Activated naive CD4-positive, alpha-beta T cell treated with anti-CD3 and anti-CD28 coated beads for 36 hours (primary cell): ENCODE measurements at regions not wholly inside any gene's neighbourhood (a gene's known extent, or its start where the extent isn't known, plus 50 kb on each side); places are given as distances from the start of the nearest gene placed in this dataset.

Experiments used
- CTCF ChIA-PET: fragments of 350-600 bp; sonication (Branson Sonifier 250); formaldehyde crosslinking; loops from one replicate; lab custom pipeline; 2021; ENCODE audit warnings: antibody characterized with exemption; lab: Charles Lee
- DNase-seq: peaks from one replicate; pipeline ENCODE4 v3.0.0-alpha.2; 2020
- H3K27ac Mint-ChIP-seq: one replicate; pipeline ENCODE4 v1.8.0; 2021; ENCODE audit warnings: mild to moderate bottlenecking, mixed read lengths
- H3K27me3 Mint-ChIP-seq: one replicate; pipeline ENCODE4 v1.8.0; 2021; ENCODE audit warnings: low read depth, mixed read lengths
- H3K36me3 Mint-ChIP-seq: one replicate; pipeline ENCODE4 v1.8.0; 2021; ENCODE audit warnings: low read depth, mixed read lengths
- H3K4me1 Mint-ChIP-seq: one replicate; pipeline ENCODE4 v1.8.0; 2021; ENCODE audit warnings: low read depth, mixed read lengths
- H3K4me3 Mint-ChIP-seq: one replicate; pipeline ENCODE4 v1.8.0; 2021; ENCODE audit warnings: mild to moderate bottlenecking, moderate library complexity, mixed read lengths
- H3K9me3 Mint-ChIP-seq: one replicate; pipeline ENCODE4 v1.8.0; 2021; ENCODE audit warnings: mixed read lengths
- intact Hi-C: fragments of 100-400 bp; cut with micrococcal nuclease; formaldehyde crosslinking; loops from one replicate; pipeline ENCODE4 v1.15.1; 2023

GRCh38 chr5:33260098-33260497 is 180.7 kb upstream of the TARS1 start:
- H3K4me1 Mint-ChIP-seq = no peaks in the 10 kb centered on the region
- peaks cover 4% of the 10 kb centered on the region for H3K9me3 Mint-ChIP-seq
- DNase-seq = no peak
- H3K4me3 Mint-ChIP-seq = no peak overlapping the region
- CTCF ChIA-PET = no interaction called here
- H3K36me3 Mint-ChIP-seq = no peaks in the 10 kb centered on the region
- intact Hi-C loops = no loop called here
- peaks cover 1% of the 10 kb centered on the region for H3K27me3 Mint-ChIP-seq
- no peak overlapping the region for H3K27ac Mint-ChIP-seq

GRCh38 chr5:33261305-33261704 is 179.5 kb upstream of the TARS1 start:
- Mint-ChIP-seq H3K4me1 (no peaks in the 10 kb centered on the region), H3K27me3 (peaks cover 1% of the 10 kb centered on the region), H3K36me3 (no peaks in the 10 kb centered on the region), H3K27ac (no peak overlapping the region), H3K4me3 (no peak overlapping the region), H3K9me3 (peaks cover 4% of the 10 kb centered on the region)
- intact Hi-C loops = no loop called here
- CTCF ChIA-PET = no interaction called here
- DNase-seq = no peak

GRCh38 chr5:33261747-33262146 is 179.0 kb upstream of the TARS1 start:
- H3K27ac Mint-ChIP-seq = no peak overlapping the region
- H3K9me3 Mint-ChIP-seq = peaks cover 4% of the 10 kb centered on the region
- H3K27me3 Mint-ChIP-seq = peaks cover 1% of the 10 kb centered on the region
- intact Hi-C loops = no loop called here
- no peaks in the 10 kb centered on the region for H3K36me3 Mint-ChIP-seq
- H3K4me3 Mint-ChIP-seq = no peak overlapping the region
- no peak for DNase-seq
- H3K4me1 Mint-ChIP-seq = no peaks in the 10 kb centered on the region
- CTCF ChIA-PET = no interaction called here

DNA sequence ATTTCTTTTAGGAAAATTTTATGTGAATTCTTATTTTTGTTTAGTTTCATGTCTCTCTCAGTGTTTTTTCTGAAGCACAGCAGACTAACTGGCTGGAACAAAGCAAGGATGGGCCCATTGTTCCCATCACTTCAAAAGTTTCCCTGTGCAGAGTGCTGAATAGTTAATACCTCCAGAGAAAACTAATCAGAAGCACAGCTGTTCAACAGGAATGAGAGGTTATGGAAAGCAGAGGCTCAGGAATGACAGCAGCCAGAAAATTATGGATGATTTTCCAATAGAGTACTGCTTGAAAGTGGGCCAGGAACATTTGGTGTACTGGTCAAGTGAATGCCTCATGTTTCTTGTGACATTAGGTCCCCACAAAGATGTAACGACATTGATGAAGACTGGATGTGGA is 173.0 kb upstream of the TARS1 start:
- no peak overlapping the region for H3K4me3 Mint-ChIP-seq
- intact Hi-C loops = no loop called here
- no peaks in the 10 kb centered on the region for H3K4me1 Mint-ChIP-seq
- no peak overlapping the region for H3K27ac Mint-ChIP-seq
- CTCF ChIA-PET = no interaction called here
- no peak for DNase-seq
- peaks cover 4% of the 10 kb centered on the region for H3K9me3 Mint-ChIP-seq
- no peaks in the 10 kb centered on the region for H3K27me3 Mint-ChIP-seq
- H3K36me3 Mint-ChIP-seq = no peaks in the 10 kb centered on the region

- Mint-ChIP-seq H3K9me3 (peaks cover 4% of the 10 kb centered on the region), H3K4me3 (no peak overlapping the region), H3K4me1 (no peaks in the 10 kb centered on the region), H3K27ac (no peak overlapping the region), H3K36me3 (no peaks in the 10 kb centered on the region), H3K27me3 (no peaks in the 10 kb centered on the region)
- CTCF ChIA-PET = no interaction called here
- no peak for DNase-seq
- intact Hi-C loops = no loop called here
Measured at GRCh38 chr5:33268374-33268773, 172.4 kb upstream of the TARS1 start.

DNA sequence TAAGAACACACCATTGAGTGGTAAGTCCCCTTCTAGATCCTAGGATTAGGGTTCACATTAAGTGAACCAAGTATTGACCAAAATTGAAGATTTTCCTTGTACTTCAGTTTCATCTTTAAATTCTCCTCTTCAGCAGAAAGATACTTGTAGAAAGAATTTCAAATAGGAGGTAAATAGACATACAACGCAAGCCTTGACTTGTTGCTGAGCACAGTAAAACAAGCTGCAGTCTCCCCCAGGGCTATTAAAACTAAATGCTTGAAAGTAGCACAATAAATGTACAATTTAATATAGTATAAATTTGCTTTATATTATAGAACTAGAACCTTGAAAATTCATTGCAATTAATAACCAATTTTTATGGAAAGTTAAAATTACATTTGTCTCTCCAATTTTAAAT is 170.1 kb upstream of the TARS1 start:
- H3K4me1 Mint-ChIP-seq = no peaks in the 10 kb centered on the region
- H3K27ac Mint-ChIP-seq = no peak overlapping the region
- H3K9me3 Mint-ChIP-seq = no peaks in the 10 kb centered on the region
- CTCF ChIA-PET = no interaction called here
- no peaks in the 10 kb centered on the region for H3K27me3 Mint-ChIP-seq
- DNase-seq = no peak
- H3K36me3 Mint-ChIP-seq = no peaks in the 10 kb centered on the region
- intact Hi-C loops = no loop called here
- H3K4me3 Mint-ChIP-seq = no peak overlapping the region

- Mint-ChIP-seq H3K27me3 (peaks cover 2% of the 10 kb centered on the region), H3K27ac (no peak overlapping the region), H3K9me3 (no peaks in the 10 kb centered on the region), H3K4me1 (no peaks in the 10 kb centered on the region), H3K4me3 (no peak overlapping the region), H3K36me3 (no peaks in the 10 kb centered on the region)
- no peak for DNase-seq
- intact Hi-C loops = no loop called here
- CTCF ChIA-PET = no interaction called here
Measured at GRCh38 chr5:33271606-33272005, 169.2 kb upstream of the TARS1 start.

- CTCF ChIA-PET = no interaction called here
Measured at GRCh38 chr5:33272288-33272687, 168.5 kb upstream of the TARS1 start.

DNA sequence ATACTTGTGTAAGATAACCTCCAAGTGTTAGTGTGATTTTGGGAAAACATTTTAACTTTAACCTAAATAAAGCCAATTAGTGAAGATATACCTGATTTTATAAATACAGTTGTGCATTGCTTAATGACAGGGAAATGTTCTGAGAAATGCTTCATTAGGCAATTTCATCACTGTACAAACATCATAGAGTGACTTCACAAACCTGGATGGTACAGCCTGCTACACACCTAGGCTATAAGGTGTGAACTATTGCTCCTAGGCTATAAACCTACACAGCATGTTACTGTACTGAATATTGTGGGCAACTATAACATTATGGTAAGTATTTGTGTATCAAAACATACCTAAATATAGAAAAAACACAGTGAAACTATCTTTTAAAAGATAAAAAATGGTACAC is 166.8 kb upstream of the TARS1 start:
- no peak for DNase-seq
- H3K27me3 Mint-ChIP-seq = peaks cover 2% of the 10 kb centered on the region
- H3K36me3 Mint-ChIP-seq = no peaks in the 10 kb centered on the region
- CTCF ChIA-PET = interaction anchor here (0.6 kb wide), 1 partner anchor 52 kb away, joined by 3 read pairs; no protein-coding TSS in a partner anchor
- intact Hi-C loops = no loop called here
- peaks cover 4% of the 10 kb centered on the region for H3K9me3 Mint-ChIP-seq
- no peaks in the 10 kb centered on the region for H3K4me1 Mint-ChIP-seq
- no peak overlapping the region for H3K27ac Mint-ChIP-seq
- H3K4me3 Mint-ChIP-seq = no peak overlapping the region

More at GRCh38 chr5:33272288-33272687, 168.5 kb upstream of the TARS1 start:
- DNase-seq = no peak
- H3K9me3 Mint-ChIP-seq = no peaks in the 10 kb centered on the region
- no peak overlapping the region for H3K27ac Mint-ChIP-seq
- no peak overlapping the region for H3K4me3 Mint-ChIP-seq
- H3K36me3 Mint-ChIP-seq = no peaks in the 10 kb centered on the region
- H3K4me1 Mint-ChIP-seq = no peaks in the 10 kb centered on the region
- intact Hi-C loops = no loop called here
- peaks cover 2% of the 10 kb centered on the region for H3K27me3 Mint-ChIP-seq

DNA sequence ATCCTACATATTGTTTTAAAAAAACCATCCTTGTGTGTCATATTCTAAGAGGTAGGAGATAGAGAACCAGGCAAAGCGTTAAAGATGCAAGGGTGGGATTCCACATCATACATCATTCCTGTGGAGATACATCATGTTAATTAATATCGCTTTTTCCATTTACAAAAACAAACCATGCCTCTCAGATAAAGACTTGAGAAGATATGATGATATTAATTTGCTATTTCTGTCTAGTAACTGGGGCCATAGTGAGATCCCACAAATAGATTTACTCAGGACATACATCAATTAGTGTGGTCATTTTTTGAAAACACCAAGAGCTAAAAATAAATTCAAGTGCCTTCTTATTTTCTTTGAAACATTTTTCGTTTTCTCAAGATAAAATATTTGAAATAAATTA is 165.4 kb upstream of the TARS1 start:
- peaks cover 2% of the 10 kb centered on the region for H3K27me3 Mint-ChIP-seq
- intact Hi-C loops = no loop called here
- H3K4me3 Mint-ChIP-seq = no peak overlapping the region
- H3K36me3 Mint-ChIP-seq = no peaks in the 10 kb centered on the region
- no peaks in the 10 kb centered on the region for H3K4me1 Mint-ChIP-seq
- H3K27ac Mint-ChIP-seq = no peak overlapping the region
- CTCF ChIA-PET = no interaction called here
- H3K9me3 Mint-ChIP-seq = peaks cover 4% of the 10 kb centered on the region
- DNase-seq = no peak

DNA sequence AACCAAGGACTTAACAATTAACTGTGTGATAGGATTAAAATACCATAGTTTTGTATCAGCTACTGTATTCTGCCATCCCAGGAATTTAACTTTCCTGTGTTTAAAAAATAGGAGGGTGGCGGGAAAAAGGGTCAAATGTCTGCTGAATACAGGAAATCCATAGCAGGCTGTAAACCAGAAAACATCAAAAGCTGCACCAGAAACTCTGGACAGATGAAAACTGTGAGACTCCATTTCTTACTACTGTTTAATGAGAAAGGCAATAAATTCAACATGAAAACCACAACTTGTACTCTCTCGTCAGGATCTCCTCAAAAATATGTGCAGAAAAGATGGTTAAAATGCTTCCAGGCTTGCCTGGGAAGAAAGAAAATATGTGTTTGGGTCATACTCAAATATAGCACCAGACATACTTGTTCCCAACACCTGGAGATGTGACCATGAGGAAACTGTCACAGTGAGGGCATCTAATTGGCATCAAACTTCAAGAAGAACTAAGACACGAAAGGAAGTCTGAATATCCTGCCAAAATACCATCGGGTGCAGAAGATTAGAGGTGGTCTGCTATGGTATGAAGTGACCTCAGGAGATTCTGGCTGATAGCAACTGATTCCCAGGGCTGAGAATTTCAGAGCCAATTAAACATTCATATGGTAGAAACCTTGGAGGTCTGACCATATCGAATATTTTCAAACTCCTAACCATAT is 164.7 kb upstream of the TARS1 start:
- Mint-ChIP-seq H3K9me3 (peaks cover 4% of the 10 kb centered on the region), H3K27ac (no peak overlapping the region), H3K36me3 (no peaks in the 10 kb centered on the region), H3K4me1 (no peaks in the 10 kb centered on the region), H3K27me3 (peaks cover 2% of the 10 kb centered on the region), H3K4me3 (no peak overlapping the region)
- intact Hi-C loops = no loop called here
- CTCF ChIA-PET = no interaction called here
- DNase-seq = no peak

DNA sequence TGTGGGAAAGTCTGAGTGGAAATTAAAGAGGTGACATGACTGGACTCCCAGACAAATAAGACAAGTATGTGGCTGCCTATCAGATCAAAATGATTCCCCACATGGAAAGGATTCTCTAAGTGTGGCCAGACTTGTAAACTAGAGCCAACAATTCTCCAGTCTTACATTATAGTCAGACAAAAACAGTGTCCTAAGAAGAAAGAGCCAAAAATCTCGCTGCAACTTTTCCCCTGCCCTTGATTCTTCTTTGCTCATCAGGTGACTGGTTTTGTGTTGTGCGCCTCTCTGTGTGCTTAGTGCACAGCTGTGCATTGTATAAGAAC is 164.2 kb upstream of the TARS1 start:
- intact Hi-C loops = no loop called here
- Mint-ChIP-seq H3K36me3 (no peaks in the 10 kb centered on the region), H3K9me3 (peaks cover 4% of the 10 kb centered on the region), H3K27ac (no peak overlapping the region), H3K4me3 (no peak overlapping the region), H3K27me3 (peaks cover 2% of the 10 kb centered on the region), H3K4me1 (no peaks in the 10 kb centered on the region)
- CTCF ChIA-PET = no interaction called here
- no peak for DNase-seq

DNA sequence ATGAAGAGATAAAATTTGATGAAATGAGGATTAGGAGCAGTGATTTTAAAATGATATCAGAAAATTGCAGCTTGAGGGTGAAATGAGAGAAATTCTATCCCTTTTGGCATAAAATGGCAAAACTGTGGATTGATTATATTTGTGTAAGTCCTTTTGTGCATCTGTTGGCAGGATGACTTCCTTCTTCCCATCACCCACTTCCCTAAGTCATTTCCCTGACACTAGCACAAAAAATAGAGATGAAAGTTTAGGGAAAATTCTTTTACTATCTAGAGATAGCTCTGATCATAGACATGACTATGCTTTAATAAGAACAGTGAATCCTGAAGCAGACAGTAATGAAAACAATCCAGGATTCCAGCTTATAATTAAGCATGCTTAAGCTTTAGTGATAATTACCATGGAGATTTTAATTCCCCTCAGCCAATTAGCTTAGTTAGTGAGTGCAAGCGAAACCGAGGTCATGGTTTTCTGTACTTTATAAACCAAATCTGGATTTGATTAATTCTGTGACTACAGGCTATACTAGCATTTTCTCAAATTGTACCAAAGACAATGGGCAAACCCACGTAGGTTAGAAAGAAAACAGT is 163.6 kb upstream of the TARS1 start:
- Mint-ChIP-seq H3K4me1 (no peaks in the 10 kb centered on the region), H3K27ac (no peak overlapping the region), H3K27me3 (peaks cover 2% of the 10 kb centered on the region), H3K9me3 (peaks cover 4% of the 10 kb centered on the region), H3K36me3 (no peaks in the 10 kb centered on the region), H3K4me3 (no peak overlapping the region)
- intact Hi-C loops = no loop called here
- DNase-seq = no peak
- CTCF ChIA-PET = no interaction called here
